Iris pigment epithelial cell (primary cell): ENCODE measurements at regions not wholly inside any gene's neighbourhood (a gene's known extent, or its start where the extent isn't known, plus 50 kb on each side); places are given as distances from the start of the nearest gene placed in this dataset.
"Not testable (repeated sequence)": the region's sequence is repeated elsewhere in the genome, so short reads cannot be mapped to it uniquely, and the experiment has no call there.

Source experiments
- DNase-seq: peaks from one replicate; pipeline ENCODE4 v3.0.0-alpha.2; 2011; ENCODE audit warnings: low read depth

- no peak for DNase-seq
Observed at GRCh38 chr12:93204896-93205295, 172.8 kb upstream of the NUDT4 start.

- DNase-seq, result no peak
Observed at GRCh38 chr12:93205361-93205760, 172.4 kb upstream of the NUDT4 start.

- no peak for DNase-seq
Observed at GRCh38 chr12:93208011-93208410, 169.7 kb upstream of the NUDT4 start.

- DNase-seq, result no peak
Observed at GRCh38 chr12:93214523-93215289, 163.0 kb upstream of the NUDT4 start.

- no peak for DNase-seq
Observed at GRCh38 chr12:93215290-93215678, 162.4 kb upstream of the NUDT4 start.

GRCh38 chr12:93219947-93220346 is 157.8 kb upstream of the NUDT4 start:
- no peak for DNase-seq

GRCh38 chr12:93221841-93222240 is 155.9 kb upstream of the NUDT4 start:
- no peak for DNase-seq

GRCh38 chr12:93223440-93224426 is 154.0 kb upstream of the NUDT4 start:
- peak; percentile 36 for DNase-seq

GRCh38 chr12:93225094-93225493 is 152.6 kb upstream of the NUDT4 start:
- DNase-seq, result no peak

GRCh38 chr12:93226361-93226760 is 151.4 kb upstream of the NUDT4 start:
- no peak for DNase-seq

GRCh38 chr12:93229494-93230325 is 148.0 kb upstream of the NUDT4 start:
- peak; percentile 93 for DNase-seq

GRCh38 chr12:93230326-93230720 is 147.4 kb upstream of the NUDT4 start:
- no peak for DNase-seq

- DNase-seq, result no peak
Observed at GRCh38 chr12:93231938-93232337, 145.8 kb upstream of the NUDT4 start.

- no peak for DNase-seq
Observed at GRCh38 chr12:93234641-93235040, 143.1 kb upstream of the NUDT4 start.

GRCh38 chr12:93235881-93236280 is 141.8 kb upstream of the NUDT4 start:
- no peak for DNase-seq

GRCh38 chr12:93237235-93237915 is 140.3 kb upstream of the NUDT4 start:
- peak; percentile 92 for DNase-seq

- DNase-seq, result not testable (repeated sequence)
Observed at GRCh38 chr12:93238512-93239262, 139.0 kb upstream of the NUDT4 start.

- not testable (repeated sequence) for DNase-seq
Observed at GRCh38 chr12:93239789-93240188, 137.9 kb upstream of the NUDT4 start.

GRCh38 chr12:93242154-93242972 is 135.4 kb upstream of the NUDT4 start:
- DNase-seq, result no peak

GRCh38 chr12:93243382-93243688 is 134.4 kb upstream of the NUDT4 start:
- DNase-seq, result no peak
